ENCODE measurements at regions not wholly inside any gene's neighbourhood (a gene's known extent, or its start where the extent isn't known, plus 50 kb on each side); places are given as distances from the start of the nearest gene placed in this dataset.
"Not testable (repeated sequence)": the region's sequence is repeated elsewhere in the genome, so short reads cannot be mapped to it uniquely, and the experiment has no call there.

DNA sequence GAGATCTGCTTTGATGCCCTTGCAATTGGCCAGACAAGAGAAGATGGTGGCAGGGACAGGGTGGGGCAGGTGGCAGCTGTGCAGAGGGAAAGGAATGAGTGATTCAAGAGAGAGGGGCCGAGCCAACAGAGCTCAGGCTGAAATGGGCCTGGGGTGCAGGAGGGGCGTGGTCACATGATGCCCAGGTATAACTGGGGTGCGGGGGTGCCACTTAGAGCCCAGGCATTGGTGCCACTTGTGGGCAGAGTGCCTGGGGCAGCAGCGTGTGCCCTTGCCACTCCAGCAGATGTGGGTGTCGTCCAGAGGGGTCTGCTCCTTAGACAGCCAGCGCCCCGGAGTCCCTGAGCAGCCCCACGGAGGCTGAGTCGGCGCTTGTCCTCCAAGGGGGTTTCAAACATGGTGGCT, 88.7 kb downstream of the PLXNA1 start:
- DNase-seq (ENCODE audit: low spot score): no peak

GRCh38 chr3:127072221-127072771, 89.4 kb downstream of the PLXNA1 start:
- DNase-seq (ENCODE audit: low spot score): no peak

DNA sequence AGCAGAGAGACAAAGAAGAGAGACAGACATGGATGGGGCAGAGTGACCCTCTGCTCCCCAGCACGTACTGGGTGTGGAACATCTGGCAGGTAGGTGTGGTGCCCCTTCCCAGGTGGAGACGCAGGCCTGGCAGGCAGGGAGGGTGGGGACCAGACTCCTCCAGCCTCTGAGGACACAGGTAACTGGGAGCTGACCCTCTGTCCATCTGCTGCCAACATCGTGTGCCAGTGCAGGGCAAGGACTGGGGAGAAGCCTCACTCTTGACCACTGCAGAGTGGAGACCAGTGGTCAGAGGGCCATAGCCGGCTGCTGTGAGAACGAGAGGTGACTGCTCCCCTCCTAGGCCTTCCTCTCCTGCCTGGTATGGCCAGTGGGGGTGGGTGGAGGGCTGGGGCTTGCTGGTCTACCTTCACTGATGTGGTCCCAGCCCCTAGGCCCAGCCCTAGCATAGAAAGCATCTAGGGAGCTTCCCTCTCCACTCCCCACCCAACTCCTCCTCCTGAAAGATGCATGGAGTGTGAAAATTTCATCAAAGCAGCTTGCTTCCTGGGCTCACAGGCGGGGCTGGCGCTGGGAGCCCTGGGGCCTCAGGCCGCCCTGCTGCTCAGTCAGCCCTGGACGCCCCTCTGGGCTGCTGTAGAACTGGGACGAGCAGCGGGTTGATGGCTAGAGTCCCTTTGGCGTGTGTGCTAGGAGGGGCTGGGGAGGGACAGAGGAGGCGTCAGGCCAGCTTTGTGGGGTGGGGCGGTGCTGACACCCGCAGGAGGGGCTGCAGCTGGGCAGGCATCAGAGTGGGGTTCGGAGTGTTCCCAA, 90.3 kb downstream of the PLXNA1 start:
- no peak for DNase-seq (ENCODE audit: low spot score)

DNA sequence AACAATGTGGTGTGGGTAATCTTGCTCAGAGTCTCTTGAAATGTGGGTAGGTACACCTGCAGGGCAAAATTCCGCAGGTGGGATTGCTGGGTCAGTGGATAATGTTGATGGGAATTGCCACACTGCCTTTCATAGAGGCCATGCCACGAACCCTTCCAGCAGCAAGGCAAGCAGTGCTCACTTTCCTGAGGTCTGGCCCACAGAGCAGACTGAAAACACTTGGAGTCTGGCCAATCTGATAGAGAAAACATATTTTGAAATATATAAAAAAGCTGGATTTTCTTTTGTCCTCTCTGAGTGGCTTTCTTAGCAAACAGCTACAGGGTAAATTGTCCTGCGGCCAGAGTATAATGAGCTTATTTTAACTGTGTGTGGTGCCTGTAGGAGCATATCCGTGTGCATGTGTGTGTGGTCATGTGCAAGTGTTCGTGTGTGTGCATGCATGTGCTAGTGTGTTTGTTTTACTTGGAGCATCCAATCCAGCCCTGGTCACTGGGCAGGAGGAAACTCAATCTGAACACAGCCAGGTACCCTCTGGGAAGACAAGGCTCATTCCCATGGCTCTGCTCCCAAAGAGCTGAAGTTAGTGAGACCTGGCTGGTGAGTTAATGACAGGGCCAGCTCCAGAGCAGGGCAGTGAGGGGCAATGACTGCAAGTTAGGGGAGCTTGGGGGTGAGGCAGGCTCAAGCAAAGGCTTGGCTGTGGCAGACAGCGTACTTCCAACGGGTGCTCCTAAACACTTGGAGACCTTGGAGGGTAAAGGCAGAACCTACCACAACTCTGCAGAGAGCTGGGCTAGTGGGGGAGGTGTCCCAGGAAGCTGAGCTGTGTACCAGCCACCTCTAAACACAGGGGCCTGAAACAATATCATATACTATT, 91.3 kb downstream of the PLXNA1 start:
- no peak for DNase-seq (ENCODE audit: low spot score)

GRCh38 chr3:127074900-127075360, 92.0 kb downstream of the PLXNA1 start:
- DNase-seq (ENCODE audit: low spot score): no peak

GRCh38 chr3:127076166-127076992, 93.5 kb downstream of the PLXNA1 start:
- DNase-seq (ENCODE audit: low spot score): not testable (repeated sequence)

- no peak for DNase-seq (ENCODE audit: low spot score)
Measured at GRCh38 chr3:127077068-127077467, 94.2 kb downstream of the PLXNA1 start.

- DNase-seq (ENCODE audit: low spot score): no peak
Measured at GRCh38 chr3:127077505-127078064, 94.7 kb downstream of the PLXNA1 start.

GRCh38 chr3:127078626-127079025, 95.7 kb downstream of the PLXNA1 start:
- DNase-seq (ENCODE audit: low spot score): no peak

GRCh38 chr3:127079211-127079610, 96.3 kb downstream of the PLXNA1 start:
- no peak for DNase-seq (ENCODE audit: low spot score)

- DNase-seq (ENCODE audit: low spot score): no peak
Measured at GRCh38 chr3:127081001-127081720, 98.2 kb downstream of the PLXNA1 start.

- DNase-seq (ENCODE audit: low spot score): no peak
Measured at GRCh38 chr3:127082066-127082465, 99.2 kb downstream of the PLXNA1 start.

GRCh38 chr3:127083778-127084397, 101.0 kb downstream of the PLXNA1 start:
- DNase-seq (ENCODE audit: low spot score): no peak

GRCh38 chr3:127084401-127084990, 101.6 kb downstream of the PLXNA1 start:
- DNase-seq (ENCODE audit: low spot score): no peak

GRCh38 chr3:127085576-127085975, 102.7 kb downstream of the PLXNA1 start:
- no peak for DNase-seq (ENCODE audit: low spot score)

- not testable (repeated sequence) for DNase-seq (ENCODE audit: low spot score)
Measured at GRCh38 chr3:127086591-127086990, 103.7 kb downstream of the PLXNA1 start.

GRCh38 chr3:127087441-127087840, 104.5 kb downstream of the PLXNA1 start:
- no peak for DNase-seq (ENCODE audit: low spot score)

GRCh38 chr3:127088511-127089351, 104.2 kb upstream of the PRR23E start:
- no peak for DNase-seq (ENCODE audit: low spot score)
